ENCODE measurements at regions not wholly inside any gene's neighbourhood (a gene's known extent, or its start where the extent isn't known, plus 50 kb on each side); places are given as distances from the start of the nearest gene placed in this dataset.

- H3K4me3 ChIP-seq, result no peak overlapping the region
- TF ChIP-seq EP300 (IDR thresholded peaks at IDR 0.05; ENCODE audit: low read depth) (no peak), POLR2AphosphoS5 (IDR thresholded peaks at IDR 0.05) (no peak), CTCF (IDR thresholded peaks at IDR 0.05) (no peak), POLR2A (IDR thresholded peaks at IDR 0.05) (no peak)
- no peaks in the 10 kb centered on the region for H3K4me1 ChIP-seq
- WGBS, 2 donors (ENCODE audit: low coverage in 1 of 2), result 60 to 67% methylated on average over 2 of the region's 2 CpGs
- intact Hi-C loops (cut with DNase I; ENCODE audit: low total_unique reads) (loop anchor here (10.0 kb wide), 1 partner anchor 885 kb away; no protein-coding TSS in a partner anchor), in situ Hi-C loops (cut with MboI; ENCODE audit: low pct_ligation_motif_present in 1 of 4, low pct_unique_long_range_greater_than_20kb in 1 of 4, low sequenced_read_pairs in 3 of 4) (no loop called here)
- no peaks in the 10 kb centered on the region for H3K36me3 ChIP-seq
- DNase-seq, result no peak
- H3K27me3 ChIP-seq, result no peaks in the 10 kb centered on the region
- no peak overlapping the region for H3K27ac ChIP-seq
- H3K9me3 ChIP-seq, result peaks cover 5 to 8% of the 10 kb centered on the region in 2 donors
Measured at GRCh38 chr13:74869846-74870245, 612.1 kb downstream of the TBC1D4 start.

GRCh38 chr13:74868049-74868448 is 613.9 kb downstream of the TBC1D4 start:
- intact Hi-C loops (cut with DNase I; ENCODE audit: low total_unique reads) (loop anchor here (10.0 kb wide), 1 partner anchor 887 kb away; no protein-coding TSS in a partner anchor), in situ Hi-C loops (cut with MboI; ENCODE audit: low pct_ligation_motif_present in 1 of 4, low pct_unique_long_range_greater_than_20kb in 1 of 4, low sequenced_read_pairs in 3 of 4) (no loop called here)
- no peak for DNase-seq
- TF ChIP-seq EP300 (IDR thresholded peaks at IDR 0.05; ENCODE audit: low read depth) (no peak), CTCF (IDR thresholded peaks at IDR 0.05) (no peak), POLR2A (IDR thresholded peaks at IDR 0.05) (no peak), POLR2AphosphoS5 (IDR thresholded peaks at IDR 0.05) (no peak)
- Histone ChIP-seq H3K9me3 (peaks cover 5 to 8% of the 10 kb centered on the region in 2 donors), H3K36me3 (no peaks in the 10 kb centered on the region), H3K4me1 (no peaks in the 10 kb centered on the region), H3K27me3 (no peaks in the 10 kb centered on the region), H3K4me3 (no peak overlapping the region), H3K27ac (no peak overlapping the region)

GRCh38 chr13:74867460-74867859 is 614.5 kb downstream of the TBC1D4 start:
- no peaks in the 10 kb centered on the region for H3K4me1 ChIP-seq
- H3K27me3 ChIP-seq, result no peaks in the 10 kb centered on the region

GRCh38 chr13:74866101-74866500 is 615.9 kb downstream of the TBC1D4 start:
- 8 to 14% methylated on average over 1 of the region's 1 CpG for WGBS, 2 donors (ENCODE audit: low coverage in 1 of 2)
- Histone ChIP-seq H3K36me3 (no peaks in the 10 kb centered on the region), H3K4me1 (no peaks in the 10 kb centered on the region), H3K27ac (no peak overlapping the region), H3K4me3 (no peak overlapping the region), H3K27me3 (no peaks in the 10 kb centered on the region), H3K9me3 (peaks cover 5 to 8% of the 10 kb centered on the region in 2 donors)
- no peak for DNase-seq
- intact Hi-C loops (cut with DNase I; ENCODE audit: low total_unique reads), result loop anchor here (10.0 kb wide), 1 partner anchor 889 kb away; no protein-coding TSS in a partner anchor
- in situ Hi-C loops (cut with MboI; ENCODE audit: low pct_ligation_motif_present in 1 of 4, low pct_unique_long_range_greater_than_20kb in 1 of 4, low sequenced_read_pairs in 3 of 4), result no loop called here
- TF ChIP-seq CTCF (IDR thresholded peaks at IDR 0.05), result no peak
- TF ChIP-seq POLR2AphosphoS5 (IDR thresholded peaks at IDR 0.05), result no peak
- no peak for TF ChIP-seq POLR2A (IDR thresholded peaks at IDR 0.05)
- no peak for TF ChIP-seq EP300 (IDR thresholded peaks at IDR 0.05; ENCODE audit: low read depth)

More at GRCh38 chr13:74867460-74867859, 614.5 kb downstream of the TBC1D4 start:
- no peak for DNase-seq
- peaks cover 5 to 8% of the 10 kb centered on the region in 2 donors for H3K9me3 ChIP-seq
- intact Hi-C loops (cut with DNase I; ENCODE audit: low total_unique reads) (loop anchor here (10.0 kb wide), 1 partner anchor 887 kb away; no protein-coding TSS in a partner anchor), in situ Hi-C loops (cut with MboI; ENCODE audit: low pct_ligation_motif_present in 1 of 4, low pct_unique_long_range_greater_than_20kb in 1 of 4, low sequenced_read_pairs in 3 of 4) (no loop called here)
- H3K36me3 ChIP-seq, result no peaks in the 10 kb centered on the region
- TF ChIP-seq POLR2A (IDR thresholded peaks at IDR 0.05) (no peak), EP300 (IDR thresholded peaks at IDR 0.05; ENCODE audit: low read depth) (no peak), POLR2AphosphoS5 (IDR thresholded peaks at IDR 0.05) (no peak)
- H3K27ac ChIP-seq, result no peak overlapping the region
- no peak overlapping the region for H3K4me3 ChIP-seq

GRCh38 chr13:74865656-74866055 is 616.3 kb downstream of the TBC1D4 start:
- Histone ChIP-seq H3K4me3 (no peak overlapping the region), H3K27me3 (no peaks in the 10 kb centered on the region), H3K4me1 (no peaks in the 10 kb centered on the region), H3K9me3 (peaks cover 5 to 8% of the 10 kb centered on the region in 2 donors), H3K36me3 (no peaks in the 10 kb centered on the region), H3K27ac (no peak overlapping the region)
- no peak for DNase-seq
- intact Hi-C loops (cut with DNase I; ENCODE audit: low total_unique reads), result loop anchor here (10.0 kb wide), 1 partner anchor 889 kb away; no protein-coding TSS in a partner anchor
- in situ Hi-C loops (cut with MboI; ENCODE audit: low pct_ligation_motif_present in 1 of 4, low pct_unique_long_range_greater_than_20kb in 1 of 4, low sequenced_read_pairs in 3 of 4), result no loop called here
- TF ChIP-seq EP300 (IDR thresholded peaks at IDR 0.05; ENCODE audit: low read depth), result no peak
- TF ChIP-seq CTCF (IDR thresholded peaks at IDR 0.05), result no peak
- TF ChIP-seq POLR2AphosphoS5 (IDR thresholded peaks at IDR 0.05), result no peak
- TF ChIP-seq POLR2A (IDR thresholded peaks at IDR 0.05), result no peak
